SK-N-SH (cell line): ENCODE measurements at regions not wholly inside any gene's neighbourhood (a gene's known extent, or its start where the extent isn't known, plus 50 kb on each side); places are given as distances from the start of the nearest gene placed in this dataset.

Source experiments
- CTCF ChIA-PET: fragments of 300-600, 350-600 bp; formaldehyde crosslinking; extraction: SDS; loops from one replicate; lab custom pipeline; 2021; lab: Yijun Ruan, JAX
- POLR2A ChIA-PET: fragments of 350-600 bp; sonication (Branson Sonifier 250); formaldehyde crosslinking; extraction: SDS; loops from one replicate; lab custom pipeline; 2020; ENCODE audit warnings: antibody characterized with exemption, inconsistent platforms; lab: Yijun Ruan, JAX
- DNase-seq: peaks from one replicate; pipeline ENCODE4 v3.0.0; 2012
- H2AFZ ChIP-seq: fragments of 200-600 bp; sonication (generic); 2 replicates; pipeline ENCODE4 v1.8.1; 2016; ENCODE audit warnings: antibody characterized with exemption, mild to moderate bottlenecking, low read depth
- H3F3A ChIP-seq: fragments of 200-600 bp; sonication (generic); replicated peaks from 2 replicates; pipeline ENCODE3; 2016; ENCODE audit warnings: antibody characterized with exemption, mild to moderate bottlenecking; ENCODE audit not compliant: insufficient read depth
- H3K27ac ChIP-seq, 2 experiments: fragments of 200-500 bp in 1 of 2; fragments of 200-600 bp in 1 of 2; sonication (Bioruptor generic) in 1 of 2; sonication (generic), shearing (Covaris generic) in 1 of 2; 2 replicates each; pipeline versions ENCODE4 v1.5.1 to v1.6.1; 2014 to 2016; ENCODE audit warnings: low read depth in 2 of 2, inconsistent platforms in 1 of 2, low read length in 1 of 2, mild to moderate bottlenecking in 1 of 2, mixed read lengths in 1 of 2
- H3K27me3 ChIP-seq: fragments of 200-600 bp; sonication (generic), shearing (Covaris generic); 2 replicates; pipeline ENCODE4 v1.6.1; 2016; ENCODE audit warnings: mixed run types; ENCODE audit not compliant: insufficient read depth
- H3K36me3 ChIP-seq, 2 experiments: fragments of 200-500 bp in 1 of 2; fragments of 200-600 bp in 1 of 2; sonication (Bioruptor generic) in 1 of 2; sonication (generic) in 1 of 2; replicated peaks in 1 of 2; 2 replicates each; pipeline versions ENCODE3 to v1.5.1; 2014 to 2016; ENCODE audit warnings: low read length in 1 of 2, mild to moderate bottlenecking in 1 of 2; ENCODE audit not compliant: insufficient read depth in 2 of 2, control insufficient read depth in 1 of 2
- H3K4me1 ChIP-seq, 2 experiments: fragments of 200-500 bp in 1 of 2; fragments of 200-600 bp in 1 of 2; sonication (Bioruptor generic) in 1 of 2; sonication (generic), shearing (Covaris generic) in 1 of 2; 2 replicates each; pipeline versions ENCODE4 v1.5.1 to v1.6.1; 2014 to 2016; ENCODE audit warnings: low read depth in 1 of 2, low read length in 1 of 2, mixed run types in 1 of 2; ENCODE audit not compliant: insufficient read depth in 2 of 2, control insufficient read depth in 1 of 2
- H3K4me2 ChIP-seq: fragments of 200-600 bp; sonication (generic), shearing (Covaris generic); 2 replicates; pipeline ENCODE4 v1.6.1; 2017; ENCODE audit warnings: mixed run types
- H3K4me3 ChIP-seq, 2 experiments: fragments of 200-500 bp in 1 of 2; fragments of 200-600 bp in 1 of 2; sonication (Bioruptor generic) in 1 of 2; sonication (generic), shearing (Covaris generic) in 1 of 2; 2 replicates each; pipeline versions ENCODE4 v1.5.1 to v1.8.1; 2014 to 2016; ENCODE audit warnings: low read depth in 2 of 2, inconsistent platforms in 1 of 2, low read length in 1 of 2, mild to moderate bottlenecking in 1 of 2, mixed read lengths in 1 of 2, moderate library complexity in 1 of 2
- H3K79me2 ChIP-seq: fragments of 200-600 bp; sonication (generic); 2 replicates; pipeline ENCODE4 v1.8.1; 2017; ENCODE audit warnings: mild to moderate bottlenecking; ENCODE audit not compliant: insufficient read depth
- H3K9ac ChIP-seq: fragments of 200-600 bp; sonication (generic); 2 replicates; pipeline ENCODE4 v1.6.1; 2017; ENCODE audit warnings: mixed run types
- H3K9me2 ChIP-seq: fragments of 200-600 bp; sonication (generic); 2 replicates; pipeline ENCODE4 v1.6.1; 2017; ENCODE audit warnings: mixed run types
- H3K9me3 ChIP-seq: fragments of 200-600 bp; sonication (generic); 2 replicates; pipeline ENCODE4 v1.6.1; 2017; ENCODE audit warnings: mixed run types, mild to moderate bottlenecking, moderate library complexity
- H4K20me1 ChIP-seq: fragments of 200-600 bp; sonication (generic); 2 replicates; pipeline ENCODE4 v1.6.1; 2017; ENCODE audit warnings: mild to moderate bottlenecking, mixed run types; ENCODE audit not compliant: insufficient read depth
- ELF1 ChIP-seq: IDR thresholded peaks from 2 replicates; pipeline ENCODE4 v1.4.0; 2012
- EP300 ChIP-seq, 2 experiments: IDR thresholded peaks; 2 replicates each; pipeline versions ENCODE4 v1.4.0 to v1.6.1; 2012; ENCODE audit warnings: borderline replicate concordance in 1 of 2, low read depth in 1 of 2, low read length in 1 of 2
- EZH2phosphoT487 ChIP-seq: fragments of 200-600 bp; sonication (generic); IDR thresholded peaks from 2 replicates; pipeline ENCODE4 v1.6.1; 2017; ENCODE audit warnings: low read depth, mixed run types, mild to moderate bottlenecking, antibody characterized with exemption, moderate library complexity, borderline replicate concordance
- FOSL2 ChIP-seq: IDR thresholded peaks from 2 replicates; pipeline ENCODE4 v1.4.0; 2012; ENCODE audit warnings: low read depth, mild to moderate bottlenecking, moderate library complexity, borderline replicate concordance
- FOXJ3 ChIP-seq: sonication (generic); formaldehyde crosslinking; IDR thresholded peaks from 2 replicates; pipeline ENCODE4 v1.5.1; 2020; ENCODE audit warnings: mild to moderate bottlenecking, missing genetic modification reagents
- GATA2 ChIP-seq: sonication (generic); formaldehyde crosslinking; IDR thresholded peaks from 2 replicates; pipeline ENCODE4 v1.5.0; 2020; ENCODE audit warnings: mild to moderate bottlenecking, missing genetic modification reagents
- JUND ChIP-seq: IDR thresholded peaks from 2 replicates; pipeline ENCODE4 v1.4.0; 2012
- POLR2AphosphoS5 ChIP-seq: IDR thresholded peaks from 2 replicates; pipeline ENCODE4 v1.6.1; 2012; ENCODE audit warnings: low read depth, low read length
- RAD21 ChIP-seq: IDR thresholded peaks from 2 replicates; pipeline ENCODE4 v1.6.1; 2012; ENCODE audit warnings: mild to moderate bottlenecking, low read length
- RCOR1 ChIP-seq: fragments of 150-350 bp; IDR thresholded peaks from 2 replicates; pipeline ENCODE4 v1.6.1; 2017; ENCODE audit warnings: antibody characterized with exemption, low read length
- RXRA ChIP-seq: IDR thresholded peaks from 2 replicates; pipeline ENCODE4 v1.4.0; 2012; ENCODE audit warnings: low read depth, mild to moderate bottlenecking, borderline replicate concordance
- SIN3A ChIP-seq: IDR thresholded peaks from 2 replicates; pipeline ENCODE4 v1.6.1; 2012; ENCODE audit warnings: low read depth, mild to moderate bottlenecking, low read length, moderate library complexity, borderline replicate concordance
- SMC3 ChIP-seq: IDR thresholded peaks from 2 replicates; pipeline ENCODE4 v1.6.1; 2012; ENCODE audit warnings: low read depth, low read length, improper control_type of control experiment
- TCF12 ChIP-seq: IDR thresholded peaks from 2 replicates; pipeline ENCODE4 v1.4.0; 2012
- WGBS: methylation state at CpG from one replicate; pipeline ENCODE4 v1.1.6; 2017; ENCODE audit warnings: low lambda C conversion rate; 5-methylcytosine and 5-hydroxymethylcytosine counted together
- TF ChIP-seq, protein P1 (sequence below): IDR thresholded peaks from 2 replicates; pipeline ENCODE4 v1.4.0; 2012; ENCODE audit warnings: low read depth, borderline replicate concordance
- TF ChIP-seq, protein P2 (sequence below): IDR thresholded peaks from 2 replicates; pipeline ENCODE4 v1.6.1; 2012; ENCODE audit warnings: mild to moderate bottlenecking, low read depth, low read length, moderate library complexity
- TF ChIP-seq, protein P3 (sequence below): IDR thresholded peaks from 2 replicates; pipeline ENCODE4; 2012
- TF ChIP-seq, protein P4 (sequence below): fragments of 200-600 bp; sonication (generic); IDR thresholded peaks from 2 replicates; pipeline ENCODE4 v1.6.1; 2017; ENCODE audit warnings: antibody characterized with exemption, mild to moderate bottlenecking, moderate library complexity

DNA sequence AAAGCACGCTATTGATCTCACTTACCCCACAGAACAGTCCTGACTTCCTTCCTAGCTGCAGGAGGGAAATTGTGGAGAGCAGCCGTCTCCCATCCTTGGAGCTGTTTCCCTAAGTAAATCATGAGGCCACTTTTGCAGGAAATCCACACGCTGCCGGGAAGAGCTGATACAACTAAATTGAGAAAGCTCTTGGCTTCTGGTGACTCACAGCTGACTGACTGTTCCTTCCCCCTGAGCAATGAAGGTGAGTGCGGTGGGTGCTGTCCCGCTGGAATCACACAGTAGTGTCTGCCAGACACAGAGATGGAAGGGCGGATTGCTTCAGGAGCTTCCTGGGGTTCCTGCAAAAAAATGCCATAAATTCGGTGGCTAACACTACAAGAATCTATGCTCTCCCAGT lies 268.9 kb downstream of the ASMT start:
- peaks cover 14% of the 10 kb centered on the region for H3F3A ChIP-seq
- H3K4me1 ChIP-seq: 0 out of 4 replicates have a peak, but pooled peaks cover 0 to 3% of the 10 kb centered on the region in 2 experiments
- H3K9ac ChIP-seq: peak overlapping the region; percentile 36; the same call in 1 of the 2 replicates
- no peaks in the 10 kb centered on the region for H3K36me3 ChIP-seq
- ChIA-PET POLR2A (no interaction called here), CTCF (no interaction called here)
- H3K79me2 ChIP-seq: no peaks in the 10 kb centered on the region
- H3K4me2 ChIP-seq: peak overlapping the region; percentile 42; the same call in 1 of the 2 replicates
- H4K20me1 ChIP-seq: no peaks in the 10 kb centered on the region
- 0 out of 2 replicates have a peak, but pooled peaks have one; percentile 13 for TF ChIP-seq JUND
- TF ChIP-seq, protein P1, sequence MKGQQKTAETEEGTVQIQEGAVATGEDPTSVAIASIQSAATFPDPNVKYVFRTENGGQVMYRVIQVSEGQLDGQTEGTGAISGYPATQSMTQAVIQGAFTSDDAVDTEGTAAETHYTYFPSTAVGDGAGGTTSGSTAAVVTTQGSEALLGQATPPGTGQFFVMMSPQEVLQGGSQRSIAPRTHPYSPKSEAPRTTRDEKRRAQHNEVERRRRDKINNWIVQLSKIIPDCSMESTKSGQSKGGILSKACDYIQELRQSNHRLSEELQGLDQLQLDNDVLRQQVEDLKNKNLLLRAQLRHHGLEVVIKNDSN: no peak
- TF ChIP-seq, protein P2, sequence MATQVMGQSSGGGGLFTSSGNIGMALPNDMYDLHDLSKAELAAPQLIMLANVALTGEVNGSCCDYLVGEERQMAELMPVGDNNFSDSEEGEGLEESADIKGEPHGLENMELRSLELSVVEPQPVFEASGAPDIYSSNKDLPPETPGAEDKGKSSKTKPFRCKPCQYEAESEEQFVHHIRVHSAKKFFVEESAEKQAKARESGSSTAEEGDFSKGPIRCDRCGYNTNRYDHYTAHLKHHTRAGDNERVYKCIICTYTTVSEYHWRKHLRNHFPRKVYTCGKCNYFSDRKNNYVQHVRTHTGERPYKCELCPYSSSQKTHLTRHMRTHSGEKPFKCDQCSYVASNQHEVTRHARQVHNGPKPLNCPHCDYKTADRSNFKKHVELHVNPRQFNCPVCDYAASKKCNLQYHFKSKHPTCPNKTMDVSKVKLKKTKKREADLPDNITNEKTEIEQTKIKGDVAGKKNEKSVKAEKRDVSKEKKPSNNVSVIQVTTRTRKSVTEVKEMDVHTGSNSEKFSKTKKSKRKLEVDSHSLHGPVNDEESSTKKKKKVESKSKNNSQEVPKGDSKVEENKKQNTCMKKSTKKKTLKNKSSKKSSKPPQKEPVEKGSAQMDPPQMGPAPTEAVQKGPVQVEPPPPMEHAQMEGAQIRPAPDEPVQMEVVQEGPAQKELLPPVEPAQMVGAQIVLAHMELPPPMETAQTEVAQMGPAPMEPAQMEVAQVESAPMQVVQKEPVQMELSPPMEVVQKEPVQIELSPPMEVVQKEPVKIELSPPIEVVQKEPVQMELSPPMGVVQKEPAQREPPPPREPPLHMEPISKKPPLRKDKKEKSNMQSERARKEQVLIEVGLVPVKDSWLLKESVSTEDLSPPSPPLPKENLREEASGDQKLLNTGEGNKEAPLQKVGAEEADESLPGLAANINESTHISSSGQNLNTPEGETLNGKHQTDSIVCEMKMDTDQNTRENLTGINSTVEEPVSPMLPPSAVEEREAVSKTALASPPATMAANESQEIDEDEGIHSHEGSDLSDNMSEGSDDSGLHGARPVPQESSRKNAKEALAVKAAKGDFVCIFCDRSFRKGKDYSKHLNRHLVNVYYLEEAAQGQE: no peak
- peak; percentile 40; the same call in 1 of the 2 replicates for TF ChIP-seq FOSL2
- TF ChIP-seq RXRA: no peak
- no peak for TF ChIP-seq RCOR1
- H3K4me3 ChIP-seq: peak overlapping the region in 1 of 2 experiments; percentile 31; a peak in 1 of 4 replicates
- no peaks in the 10 kb centered on the region for H3K27me3 ChIP-seq
- WGBS: 8% methylated on average over 6 of the region's 8 CpGs
- peak overlapping the region; percentile 45; the same call in 1 of the 2 replicates for H2AFZ ChIP-seq
- peak overlapping the region in 1 of 2 experiments; percentile 46; a peak in 1 of 4 replicates for H3K27ac ChIP-seq
- DNase-seq: no peak
- no peaks in the 10 kb centered on the region for H3K9me2 ChIP-seq
- no peaks in the 10 kb centered on the region; the same call in 1 of the 2 replicates for H3K9me3 ChIP-seq

GRCh38 chrX:1884446-1884845 lies 269.6 kb downstream of the ASMT start:
- Histone ChIP-seq H3K9me2 (no peaks in the 10 kb centered on the region), H3K4me2 (no peak overlapping the region), H3K27ac (peak overlapping the region in 1 of 2 experiments; percentile 46; a peak in 1 of 4 replicates), H3K79me2 (no peaks in the 10 kb centered on the region), H3K9me3 (no peaks in the 10 kb centered on the region; the same call in 1 of the 2 replicates), H3K4me3 (no peak overlapping the region), H3K9ac (no peak overlapping the region), H3F3A (peaks cover 21% of the 10 kb centered on the region), H4K20me1 (no peaks in the 10 kb centered on the region), H3K27me3 (no peaks in the 10 kb centered on the region), H2AFZ (no peak overlapping the region), H3K36me3 (no peaks in the 10 kb centered on the region), H3K4me1 (0 out of 4 replicates have a peak, but pooled peaks cover 0 to 3% of the 10 kb centered on the region in 2 experiments)
- POLR2A ChIA-PET: no interaction called here
- whole genome bisulfite sequencing: 54% methylated on average over 1 of the region's 1 CpG
- DNase-seq: no peak
- CTCF ChIA-PET: no interaction called here
- TF ChIP-seq POLR2AphosphoS5 (no peak), ELF1 (no peak), EP300 (IDR thresholded peaks at IDR 0.05; ENCODE audit: borderline replicate concordance in 1 of 2, low read depth in 1 of 2, low read length in 1 of 2) (no peak), GATA2 (CRISPR knock-in tag) (no peak), FOXJ3 (CRISPR knock-in tag) (no peak), RAD21 (no peak), EZH2phosphoT487 (no peak), SMC3 (no peak), SIN3A (no peak), JUND (no peak), TCF12 (no peak)
- TF ChIP-seq, protein P3, sequence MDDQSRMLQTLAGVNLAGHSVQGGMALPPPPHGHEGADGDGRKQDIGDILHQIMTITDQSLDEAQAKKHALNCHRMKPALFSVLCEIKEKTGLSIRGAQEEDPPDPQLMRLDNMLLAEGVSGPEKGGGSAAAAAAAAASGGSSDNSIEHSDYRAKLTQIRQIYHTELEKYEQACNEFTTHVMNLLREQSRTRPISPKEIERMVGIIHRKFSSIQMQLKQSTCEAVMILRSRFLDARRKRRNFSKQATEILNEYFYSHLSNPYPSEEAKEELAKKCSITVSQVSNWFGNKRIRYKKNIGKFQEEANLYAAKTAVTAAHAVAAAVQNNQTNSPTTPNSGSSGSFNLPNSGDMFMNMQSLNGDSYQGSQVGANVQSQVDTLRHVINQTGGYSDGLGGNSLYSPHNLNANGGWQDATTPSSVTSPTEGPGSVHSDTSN: no peak
- TF ChIP-seq, protein P4, sequence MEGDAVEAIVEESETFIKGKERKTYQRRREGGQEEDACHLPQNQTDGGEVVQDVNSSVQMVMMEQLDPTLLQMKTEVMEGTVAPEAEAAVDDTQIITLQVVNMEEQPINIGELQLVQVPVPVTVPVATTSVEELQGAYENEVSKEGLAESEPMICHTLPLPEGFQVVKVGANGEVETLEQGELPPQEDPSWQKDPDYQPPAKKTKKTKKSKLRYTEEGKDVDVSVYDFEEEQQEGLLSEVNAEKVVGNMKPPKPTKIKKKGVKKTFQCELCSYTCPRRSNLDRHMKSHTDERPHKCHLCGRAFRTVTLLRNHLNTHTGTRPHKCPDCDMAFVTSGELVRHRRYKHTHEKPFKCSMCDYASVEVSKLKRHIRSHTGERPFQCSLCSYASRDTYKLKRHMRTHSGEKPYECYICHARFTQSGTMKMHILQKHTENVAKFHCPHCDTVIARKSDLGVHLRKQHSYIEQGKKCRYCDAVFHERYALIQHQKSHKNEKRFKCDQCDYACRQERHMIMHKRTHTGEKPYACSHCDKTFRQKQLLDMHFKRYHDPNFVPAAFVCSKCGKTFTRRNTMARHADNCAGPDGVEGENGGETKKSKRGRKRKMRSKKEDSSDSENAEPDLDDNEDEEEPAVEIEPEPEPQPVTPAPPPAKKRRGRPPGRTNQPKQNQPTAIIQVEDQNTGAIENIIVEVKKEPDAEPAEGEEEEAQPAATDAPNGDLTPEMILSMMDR: no peak
